Upper lobe of left lung (tissue), 6 donors: ENCODE measurements at regions not wholly inside any gene's neighbourhood (a gene's known extent, or its start where the extent isn't known, plus 50 kb on each side); places are given as distances from the start of the nearest gene placed in this dataset.

Experiments
- ATAC-seq, 2 donors: fragments of 200-7000 bp; cut with Tn5 transposase; one replicate each; pipeline ENCODE4 v1.9.1; 2022; ENCODE audit warnings: mild to moderate bottlenecking in 2 of 2, moderate library complexity in 2 of 2; ENCODE audit not compliant: low FRiP score in 2 of 2
- DNase-seq, 2 donors: peaks; one replicate each; pipeline ENCODE4 v3.0.0-alpha.2; 2019 to 2020
- H3K27ac ChIP-seq, 4 donors: fragments of 200-600 bp; sonication (generic); one replicate each; pipeline ENCODE4 v1.5.1; 2016 to 2019
- H3K27me3 ChIP-seq, 4 donors: fragments of 200-600 bp; sonication (generic); one replicate each; pipeline ENCODE4 v1.5.1; 2017 to 2019
- H3K36me3 ChIP-seq, 4 donors: fragments of 200-600 bp; sonication (generic); one replicate each; pipeline ENCODE4 v1.5.1; 2016 to 2019
- H3K4me1 ChIP-seq, 4 donors: fragments of 200-600 bp; sonication (generic); one replicate each; pipeline ENCODE4 v1.5.1; 2018 to 2019
- H3K4me3 ChIP-seq, 4 donors: fragments of 200-600 bp; sonication (generic); one replicate each; pipeline ENCODE4 v1.5.1; 2017 to 2019; ENCODE audit warnings: mild to moderate bottlenecking in 2 of 4, moderate library complexity in 1 of 4
- H3K9me3 ChIP-seq, 4 donors: fragments of 200-600 bp; sonication (generic); one replicate each; pipeline ENCODE4 v1.5.1; 2018 to 2019
- CTCF ChIP-seq, 6 experiments: fragments of 450-650 bp in 4 of 6; fragments of 200-600 bp in 2 of 6; sonication (generic) in 2 of 6; IDR thresholded peaks; one replicate each; pipeline ENCODE4 v1.5.1; 2016 to 2019; ENCODE audit warnings: antibody characterized with exemption in 6 of 6
- EP300 ChIP-seq, 4 donors: sonication (generic); formaldehyde crosslinking; IDR thresholded peaks; one replicate each; pipeline ENCODE4 v1.5.1; 2017; ENCODE audit warnings: antibody characterized with exemption in 4 of 4, control low read depth in 2 of 4
- POLR2A ChIP-seq, 4 donors: fragments of 450-650 bp; IDR thresholded peaks; one replicate each; pipeline ENCODE4 v1.5.1; 2016 to 2017; ENCODE audit warnings: antibody characterized with exemption in 4 of 4, mild to moderate bottlenecking in 2 of 4
- POLR2AphosphoS5 ChIP-seq, 2 donors: sonication (generic); formaldehyde crosslinking; IDR thresholded peaks; one replicate each; pipeline ENCODE4 v1.5.1; 2017; ENCODE audit warnings: antibody characterized with exemption in 2 of 2
- WGBS, 2 donors: methylation state at CpG; one replicate each; pipeline ENCODE4 v1.1.5; 2017 to 2018; 5-methylcytosine and 5-hydroxymethylcytosine counted together
- donor health status: DM: no; HTN: no; CAD: no; lungs with moderate emphysema.
- donor health status: DM: no; HTN: yes; CAD: no; lungs with severe emphysema.

GRCh38 chr2:117406443-117406842, 408.0 kb upstream of the DDX18 start:
- no peak for TF ChIP-seq POLR2A (IDR thresholded peaks at IDR 0.05)
- no peak for TF ChIP-seq EP300 (IDR thresholded peaks at IDR 0.05)
- no peak for TF ChIP-seq POLR2AphosphoS5 (IDR thresholded peaks at IDR 0.05)
- no peak for TF ChIP-seq CTCF (IDR thresholded peaks at IDR 0.05)
- Histone ChIP-seq H3K4me3 (no peak overlapping the region), H3K27ac (no peak overlapping the region), H3K9me3 (no peaks in the 10 kb centered on the region), H3K27me3 (no peaks in the 10 kb centered on the region), H3K4me1 (peaks cover 0 to 4% (median 0%) of the 10 kb centered on the region in 4 donors), H3K36me3 (no peaks in the 10 kb centered on the region)
- DNase-seq (no peak), ATAC-seq (no peak)
- 73 to 79% methylated on average over 1 of the region's 1 CpG for WGBS, 2 donors

GRCh38 chr2:117407746-117408145, 406.7 kb upstream of the DDX18 start:
- Histone ChIP-seq H3K27ac (no peak overlapping the region), H3K36me3 (no peaks in the 10 kb centered on the region), H3K4me3 (no peak overlapping the region), H3K4me1 (peaks cover 0 to 4% (median 0%) of the 10 kb centered on the region in 4 donors), H3K9me3 (no peaks in the 10 kb centered on the region), H3K27me3 (no peaks in the 10 kb centered on the region)
- TF ChIP-seq CTCF (IDR thresholded peaks at IDR 0.05) = no peak
- no peak for TF ChIP-seq EP300 (IDR thresholded peaks at IDR 0.05)
- TF ChIP-seq POLR2AphosphoS5 (IDR thresholded peaks at IDR 0.05) = no peak
- no peak for TF ChIP-seq POLR2A (IDR thresholded peaks at IDR 0.05)
- DNase-seq = no peak
- no peak for ATAC-seq
- WGBS, 2 donors = 54 to 93% methylated on average over 4 of the region's 4 CpGs

- no peaks in the 10 kb centered on the region for H3K27me3 ChIP-seq
- DNase-seq = peak in 1 of 2 donors; percentile 22
- H3K4me3 ChIP-seq = no peak overlapping the region
- no peak overlapping the region for H3K27ac ChIP-seq
- 51 to 68% methylated on average over 4 of the region's 4 CpGs for WGBS, 2 donors
- peak in 1 of 2 donors; percentile 67 for ATAC-seq
- H3K4me1 ChIP-seq = peaks cover 0 to 4% (median 0%) of the 10 kb centered on the region in 4 donors
- TF ChIP-seq EP300 (IDR thresholded peaks at IDR 0.05) (no peak), POLR2AphosphoS5 (IDR thresholded peaks at IDR 0.05) (no peak), POLR2A (IDR thresholded peaks at IDR 0.05) (no peak), CTCF (IDR thresholded peaks at IDR 0.05) (no peak)
- H3K9me3 ChIP-seq = no peaks in the 10 kb centered on the region
- H3K36me3 ChIP-seq = no peaks in the 10 kb centered on the region
Observed at GRCh38 chr2:117409443-117409842, 405.0 kb upstream of the DDX18 start.

GRCh38 chr2:117411983-117412382, 402.5 kb upstream of the DDX18 start:
- H3K4me3 ChIP-seq = no peak overlapping the region
- no peak for TF ChIP-seq CTCF (IDR thresholded peaks at IDR 0.05)
- H3K27me3 ChIP-seq = no peaks in the 10 kb centered on the region
- H3K9me3 ChIP-seq = no peaks in the 10 kb centered on the region
- peaks cover 0 to 4% (median 0%) of the 10 kb centered on the region in 4 donors for H3K4me1 ChIP-seq
- DNase-seq (no peak), ATAC-seq (no peak)
- H3K36me3 ChIP-seq = no peaks in the 10 kb centered on the region
- H3K27ac ChIP-seq = no peak overlapping the region
- 53 to 54% methylated on average over 4 of the region's 4 CpGs for WGBS, 2 donors

- TF ChIP-seq CTCF (IDR thresholded peaks at IDR 0.05) (no peak), EP300 (IDR thresholded peaks at IDR 0.05) (no peak), POLR2A (IDR thresholded peaks at IDR 0.05) (no peak), POLR2AphosphoS5 (IDR thresholded peaks at IDR 0.05) (no peak)
- Histone ChIP-seq H3K4me3 (no peak overlapping the region), H3K27ac (no peak overlapping the region), H3K4me1 (no peaks in the 10 kb centered on the region), H3K9me3 (no peaks in the 10 kb centered on the region), H3K27me3 (no peaks in the 10 kb centered on the region), H3K36me3 (no peaks in the 10 kb centered on the region)
- no peak for ATAC-seq
- no peak for DNase-seq
- WGBS, 2 donors = 77 to 87% methylated on average over 4 of the region's 4 CpGs
Observed at GRCh38 chr2:117432746-117433145, 381.7 kb upstream of the DDX18 start.
